WTC11 (cell line): ENCODE measurements at regions not wholly inside any gene's neighbourhood (a gene's known extent, or its start where the extent isn't known, plus 50 kb on each side); places are given as distances from the start of the nearest gene placed in this dataset.
"Not testable (repeated sequence)": the region's sequence is repeated elsewhere in the genome, so short reads cannot be mapped to it uniquely, and the experiment has no call there.

Experiments used
- ATAC-seq: fragments of 200-7000 bp; cut with Tn5 transposase; 2 replicates; pipeline ENCODE4 v1.10.0; 2021; ENCODE audit warnings: mild to moderate bottlenecking, moderate library complexity
- CTCF ChIA-PET: fragments of 300-600 bp; sonication (Branson Sonifier 250); formaldehyde crosslinking; loops from one replicate; lab custom pipeline; 2021; ENCODE audit warnings: antibody characterized with exemption; lab: Charles Lee
- POLR2A ChIA-PET: fragments of 350-600 bp; sonication (Branson Sonifier 250); formaldehyde crosslinking; loops from one replicate; lab custom pipeline; 2021; ENCODE audit warnings: antibody characterized with exemption; lab: Charles Lee
- DNase-seq: peaks from one replicate; pipeline ENCODE4 v3.0.0; 2021; ENCODE audit warnings: low spot score
- H3K27ac Mint-ChIP-seq: 2 replicates; pipeline ENCODE4 v1.8.0; 2021; ENCODE audit warnings: mixed read lengths
- H3K27me3 Mint-ChIP-seq: 2 replicates; pipeline ENCODE4 v1.8.0; 2021; ENCODE audit warnings: low read depth, mild to moderate bottlenecking, moderate library complexity, mixed read lengths
- H3K36me3 Mint-ChIP-seq: 2 replicates; pipeline ENCODE4 v1.8.0; 2021; ENCODE audit warnings: mixed read lengths
- H3K4me1 Mint-ChIP-seq: 2 replicates; pipeline ENCODE4 v1.8.0; 2022; ENCODE audit warnings: mixed read lengths
- H3K4me3 Mint-ChIP-seq: 2 replicates; pipeline ENCODE4 v1.8.0; 2021; ENCODE audit warnings: mild to moderate bottlenecking, moderate library complexity, mixed read lengths
- H3K9me3 Mint-ChIP-seq: 2 replicates; pipeline ENCODE4 v1.8.0; 2021; ENCODE audit warnings: mixed read lengths
- AFF4 ChIP-seq: sonication (generic); formaldehyde crosslinking; IDR thresholded peaks from 2 replicates; pipeline ENCODE4 v1.8.1; 2023; ENCODE audit warnings: mild to moderate bottlenecking, missing genetic modification reagents, borderline replicate concordance
- E2F4 ChIP-seq: sonication (generic); formaldehyde crosslinking; IDR thresholded peaks from 2 replicates; pipeline ENCODE4 v1.8.1; 2022; ENCODE audit warnings: low read depth, mild to moderate bottlenecking, moderate library complexity, missing genetic modification reagents, borderline replicate concordance
- EMX1 ChIP-seq: fragments of 250-450 bp; sonication (Bioruptor Pico); IDR thresholded peaks from 2 replicates; pipeline ENCODE4 v1.8.0; 2021; ENCODE audit warnings: mild to moderate bottlenecking
- FOXP4 ChIP-seq: sonication (generic); formaldehyde crosslinking; IDR thresholded peaks from 2 replicates; pipeline ENCODE4 v1.8.0; 2022; ENCODE audit warnings: mild to moderate bottlenecking, missing genetic modification reagents
- HMGXB4 ChIP-seq: sonication (generic); formaldehyde crosslinking; IDR thresholded peaks from 2 replicates; pipeline ENCODE4 v1.8.1; 2023; ENCODE audit warnings: mild to moderate bottlenecking, moderate library complexity, missing genetic modification reagents
- MXD4 ChIP-seq: fragments of 250-450 bp; sonication (Bioruptor Pico); IDR thresholded peaks from 2 replicates; pipeline ENCODE4 v1.8.0; 2021; ENCODE audit warnings: mild to moderate bottlenecking, moderate library complexity, borderline replicate concordance
- NFATC4 ChIP-seq: fragments of 250-450 bp; sonication (Bioruptor Pico); IDR thresholded peaks from 2 replicates; pipeline ENCODE4 v1.9.0; 2021; ENCODE audit warnings: mild to moderate bottlenecking
- SP1 ChIP-seq: sonication (generic); formaldehyde crosslinking; conservative IDR thresholded peaks from 2 replicates; pipeline ENCODE4 v1.8.1; 2022; ENCODE audit warnings: missing genetic modification reagents
- TF ChIP-seq, protein P1 (sequence below): sonication (generic); formaldehyde crosslinking; IDR thresholded peaks from 2 replicates; pipeline ENCODE4 v1.8.1; 2023; ENCODE audit warnings: mild to moderate bottlenecking, missing genetic modification reagents, moderate library complexity

- TF ChIP-seq HMGXB4 (CRISPR knock-in tag) (no peak), EMX1 (CRISPR knock-in tag) (no peak), AFF4 (no peak), E2F4 (CRISPR knock-in tag) (no peak), FOXP4 (CRISPR knock-in tag) (no peak)
- TF ChIP-seq, protein P1, sequence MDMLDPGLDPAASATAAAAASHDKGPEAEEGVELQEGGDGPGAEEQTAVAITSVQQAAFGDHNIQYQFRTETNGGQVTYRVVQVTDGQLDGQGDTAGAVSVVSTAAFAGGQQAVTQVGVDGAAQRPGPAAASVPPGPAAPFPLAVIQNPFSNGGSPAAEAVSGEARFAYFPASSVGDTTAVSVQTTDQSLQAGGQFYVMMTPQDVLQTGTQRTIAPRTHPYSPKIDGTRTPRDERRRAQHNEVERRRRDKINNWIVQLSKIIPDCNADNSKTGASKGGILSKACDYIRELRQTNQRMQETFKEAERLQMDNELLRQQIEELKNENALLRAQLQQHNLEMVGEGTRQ (CRISPR knock-in tag) = no peak
- TF ChIP-seq, all 79 proteins: peak for 0
Observed at GRCh38 chrX:959595-959994, 252.9 kb downstream of the CRLF2 start (continued).

GRCh38 chrX:955168-955781 is 257.2 kb downstream of the CRLF2 start:
- peaks cover 23% of the 10 kb centered on the region for H3K4me1 Mint-ChIP-seq
- H3K27me3 Mint-ChIP-seq, POLR2A ChIA-PET, H3K4me3 Mint-ChIP-seq, DNase-seq, H3K27ac Mint-ChIP-seq, H3K9me3 Mint-ChIP-seq, CTCF ChIA-PET, ATAC-seq, H3K36me3 Mint-ChIP-seq: not testable (repeated sequence)

GRCh38 chrX:953879-954482 is 258.5 kb downstream of the CRLF2 start:
- no peak overlapping the region for H3K4me3 Mint-ChIP-seq
- H3K27me3 Mint-ChIP-seq = no peaks in the 10 kb centered on the region; the same call in 1 of the 2 replicates
- DNase-seq = no peak
- ChIA-PET CTCF (no interaction called here), POLR2A (no interaction called here)
- no peak for ATAC-seq
- H3K36me3 Mint-ChIP-seq = no peaks in the 10 kb centered on the region
- no peak overlapping the region for H3K27ac Mint-ChIP-seq
- no peaks in the 10 kb centered on the region for H3K9me3 Mint-ChIP-seq
- peaks cover 10% of the 10 kb centered on the region for H3K4me1 Mint-ChIP-seq
- no peak for TF ChIP-seq MXD4 (CRISPR knock-in tag)
- no peak for TF ChIP-seq SP1 (CRISPR knock-in tag)
- TF ChIP-seq NFATC4 (CRISPR knock-in tag) = no peak
- TF ChIP-seq, all 79 proteins: peak for 0
